Caco-2 (cell line): ENCODE measurements at regions not wholly inside any gene's neighbourhood (a gene's known extent, or its start where the extent isn't known, plus 50 kb on each side); places are given as distances from the start of the nearest gene placed in this dataset.

ENCODE experiments used
- BruUV-seq: library from RNA; stranded (reverse); fragments of 400-500 nt; replicated peaks from 2 replicates; lab custom pipeline; 2021; lab: Mats Ljungman, UMichigan
- CTCF ChIA-PET: fragments of 300-600 bp; sonication (Branson Sonifier 250); formaldehyde crosslinking; loops from one replicate; lab custom pipeline; 2022; ENCODE audit warnings: antibody characterized with exemption; lab: Charles Lee
- POLR2A ChIA-PET: fragments of 300-600 bp; sonication (Branson Sonifier 250); formaldehyde crosslinking; loops from one replicate; lab custom pipeline; 2022; ENCODE audit warnings: antibody characterized with exemption; lab: Charles Lee
- DNase-seq, 2 experiments: peaks; one replicate each; pipeline versions ENCODE4 v3.0.0 to v3.0.0-alpha.2; 2020 to 2022
- H3K27me3 ChIP-seq: replicated peaks from 2 replicates; pipeline ENCODE4 v1.6.0; 2011; ENCODE audit warnings: low read length; ENCODE audit not compliant: control insufficient read depth, insufficient read depth
- H3K36me3 ChIP-seq: 2 replicates; pipeline ENCODE4 v1.5.1; 2011; ENCODE audit warnings: low read length; ENCODE audit not compliant: control insufficient read depth, insufficient read depth
- H3K4me1 ChIP-seq: fragments of 250-450 bp; sonication (Bioruptor Pico); 2 replicates; pipeline ENCODE4 v1.5.1; 2020; ENCODE audit warnings: mild to moderate bottlenecking
- H3K4me3 ChIP-seq: 2 replicates; pipeline ENCODE4 v1.5.1; 2011; ENCODE audit warnings: low read depth, mild to moderate bottlenecking, control low read depth, low read length
- H3K9me3 ChIP-seq: fragments of 250-450 bp; sonication (Bioruptor Pico); 2 replicates; pipeline ENCODE4 v1.5.1; 2020; ENCODE audit warnings: mild to moderate bottlenecking, moderate library complexity
- H3K27ac Mint-ChIP-seq: one replicate; pipeline ENCODE4 v1.8.0; 2022; ENCODE audit warnings: mixed read lengths; ENCODE audit not compliant: unreplicated experiment
- H3K27me3 Mint-ChIP-seq: one replicate; pipeline ENCODE4 v1.8.0; 2022; ENCODE audit warnings: mixed read lengths; ENCODE audit not compliant: insufficient read depth, unreplicated experiment
- H3K36me3 Mint-ChIP-seq: one replicate; pipeline ENCODE4 v1.8.0; 2022; ENCODE audit warnings: mild to moderate bottlenecking, mixed read lengths; ENCODE audit not compliant: insufficient read depth, unreplicated experiment
- H3K4me1 Mint-ChIP-seq: one replicate; pipeline ENCODE4 v1.8.0; 2022; ENCODE audit warnings: low read depth, mixed read lengths; ENCODE audit not compliant: unreplicated experiment
- H3K4me3 Mint-ChIP-seq: one replicate; pipeline ENCODE4 v1.8.0; 2022; ENCODE audit warnings: mild to moderate bottlenecking, moderate library complexity, mixed read lengths; ENCODE audit not compliant: unreplicated experiment
- H3K9me3 Mint-ChIP-seq: one replicate; pipeline ENCODE4 v1.8.0; 2022; ENCODE audit warnings: mixed read lengths; ENCODE audit not compliant: unreplicated experiment
- intact Hi-C: fragments of 100-400 bp; cut with micrococcal nuclease; formaldehyde crosslinking; loops from one replicate; pipeline ENCODE4 v1.10.0; 2022; ENCODE audit not compliant: unreplicated experiment
- TF ChIP-seq, protein P1 (sequence below), 2 experiments: fragments of 200-600 bp in 1 of 2; IDR thresholded peaks; 1 replicate in 1 of 2; 2 replicates in 1 of 2; pipeline versions ENCODE4 v1.5.1 to v1.8.0; 2011 to 2022; ENCODE audit warnings: antibody characterized with exemption in 1 of 2, control low read depth in 1 of 2, inconsistent platforms in 1 of 2, low read depth in 1 of 2, low read length in 1 of 2, mild to moderate bottlenecking in 1 of 2, moderate library complexity in 1 of 2; ENCODE audit not compliant: insufficient read depth in 1 of 2, severe bottlenecking in 1 of 2, unreplicated experiment in 1 of 2

DNA sequence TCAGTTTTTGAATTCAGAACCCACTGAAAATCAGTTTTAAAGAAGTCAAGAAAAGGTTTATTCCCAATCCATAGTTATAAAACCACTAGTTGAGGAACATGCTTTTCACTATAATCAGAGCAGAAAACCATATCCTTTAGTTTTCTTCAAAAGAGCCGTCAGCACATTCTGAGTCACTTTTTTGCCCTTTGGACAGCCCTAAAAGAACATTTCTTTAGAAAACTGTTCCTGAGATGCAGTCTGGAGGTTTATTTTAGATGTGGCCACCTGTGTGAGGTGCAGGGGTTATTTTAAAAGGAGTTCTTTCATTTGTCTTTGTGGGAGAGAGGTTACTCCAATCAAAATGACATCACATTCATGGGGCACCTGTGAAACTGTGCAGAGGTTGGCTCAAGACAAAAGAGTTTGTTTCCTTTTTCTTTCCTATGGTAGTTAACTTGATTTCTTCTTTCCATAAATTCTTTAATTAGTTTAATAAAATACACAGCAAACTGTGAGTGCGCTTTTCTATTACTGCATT, 221.6 kb upstream of the RPS23 start:
- Mint-ChIP-seq H3K4me1 (peaks cover 4% of the 10 kb centered on the region), H3K27ac (no peak overlapping the region), H3K27me3 (peaks cover 4% of the 10 kb centered on the region), H3K4me3 (no peak overlapping the region), H3K36me3 (no peaks in the 10 kb centered on the region), H3K9me3 (peaks cover 9% of the 10 kb centered on the region)
- DNase-seq: no peak
- Histone ChIP-seq H3K4me1 (no peaks in the 10 kb centered on the region), H3K27me3 (no peaks in the 10 kb centered on the region), H3K4me3 (no peak overlapping the region), H3K36me3 (no peaks in the 10 kb centered on the region), H3K9me3 (peaks cover 6% of the 10 kb centered on the region)
- intact Hi-C loops: no loop called here
- ChIA-PET POLR2A (interaction anchor here (0.6 kb wide), 1 partner anchor 668 kb away, joined by 4 read pairs; no protein-coding TSS in a partner anchor), CTCF (no interaction called here)
- TF ChIP-seq, protein P1, sequence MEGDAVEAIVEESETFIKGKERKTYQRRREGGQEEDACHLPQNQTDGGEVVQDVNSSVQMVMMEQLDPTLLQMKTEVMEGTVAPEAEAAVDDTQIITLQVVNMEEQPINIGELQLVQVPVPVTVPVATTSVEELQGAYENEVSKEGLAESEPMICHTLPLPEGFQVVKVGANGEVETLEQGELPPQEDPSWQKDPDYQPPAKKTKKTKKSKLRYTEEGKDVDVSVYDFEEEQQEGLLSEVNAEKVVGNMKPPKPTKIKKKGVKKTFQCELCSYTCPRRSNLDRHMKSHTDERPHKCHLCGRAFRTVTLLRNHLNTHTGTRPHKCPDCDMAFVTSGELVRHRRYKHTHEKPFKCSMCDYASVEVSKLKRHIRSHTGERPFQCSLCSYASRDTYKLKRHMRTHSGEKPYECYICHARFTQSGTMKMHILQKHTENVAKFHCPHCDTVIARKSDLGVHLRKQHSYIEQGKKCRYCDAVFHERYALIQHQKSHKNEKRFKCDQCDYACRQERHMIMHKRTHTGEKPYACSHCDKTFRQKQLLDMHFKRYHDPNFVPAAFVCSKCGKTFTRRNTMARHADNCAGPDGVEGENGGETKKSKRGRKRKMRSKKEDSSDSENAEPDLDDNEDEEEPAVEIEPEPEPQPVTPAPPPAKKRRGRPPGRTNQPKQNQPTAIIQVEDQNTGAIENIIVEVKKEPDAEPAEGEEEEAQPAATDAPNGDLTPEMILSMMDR (IDR thresholded peaks at IDR 0.05; ENCODE audit: insufficient read depth in 1 of 2, low read depth in 1 of 2, low read length in 1 of 2, severe bottlenecking in 1 of 2, unreplicated experiment in 1 of 2): no peak
- no TSS peak for BruUV-seq

DNA sequence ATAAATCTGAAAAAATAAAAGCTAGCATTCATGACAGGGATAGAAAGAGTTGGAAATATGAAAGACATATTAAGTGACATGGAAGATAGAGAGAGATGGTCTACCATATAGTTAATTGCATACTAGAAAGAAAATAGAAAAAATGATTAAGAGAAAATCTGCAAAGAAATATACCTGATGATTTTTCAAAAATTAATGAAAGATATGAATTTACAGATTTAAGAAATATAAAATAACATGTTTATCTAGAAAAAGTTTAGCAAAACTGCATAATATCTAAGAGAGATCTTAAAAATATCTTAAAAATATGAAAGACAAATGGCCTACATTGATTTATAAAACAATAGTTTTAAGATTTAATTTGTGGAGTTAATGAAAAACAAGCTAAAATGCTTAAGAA, 219.1 kb upstream of the RPS23 start:
- intact Hi-C loops: no loop called here
- H3K27me3 ChIP-seq: no peaks in the 10 kb centered on the region

DNA sequence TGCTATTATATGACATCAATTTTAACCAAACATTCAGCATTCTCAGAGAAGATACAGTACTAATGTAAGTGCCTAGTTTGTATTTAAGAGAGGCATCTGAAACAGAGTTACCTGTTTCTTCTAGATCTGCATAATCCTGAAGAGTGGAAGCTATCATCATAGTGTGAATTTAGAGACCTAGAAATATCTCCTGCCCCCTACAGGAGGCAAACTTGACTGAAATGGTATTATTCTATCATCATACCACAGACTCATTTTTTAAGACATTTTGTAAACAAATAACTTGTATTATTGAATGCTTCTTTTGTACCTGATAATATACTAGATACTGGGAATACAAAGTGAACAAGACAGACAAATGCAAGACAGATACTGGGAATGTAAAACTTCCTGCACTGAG, 216.8 kb upstream of the RPS23 start:
- intact Hi-C loops: no loop called here

More for the DNA sequence above, 219.1 kb upstream of the RPS23 start:
- H3K4me1 ChIP-seq: no peaks in the 10 kb centered on the region; the same call in 1 of the 2 replicates
- Mint-ChIP-seq H3K36me3 (no peaks in the 10 kb centered on the region), H3K27me3 (peaks cover 4% of the 10 kb centered on the region), H3K27ac (no peak overlapping the region), H3K4me3 (no peak overlapping the region), H3K4me1 (peaks cover 4% of the 10 kb centered on the region), H3K9me3 (peaks cover 9% of the 10 kb centered on the region)
- no peak overlapping the region for H3K4me3 ChIP-seq
- H3K36me3 ChIP-seq: no peaks in the 10 kb centered on the region
- no peak for DNase-seq
- no TSS peak for BruUV-seq
- peaks cover 6% of the 10 kb centered on the region for H3K9me3 ChIP-seq
- ChIA-PET CTCF (no interaction called here), POLR2A (no interaction called here)
- TF ChIP-seq, protein P1 (IDR thresholded peaks at IDR 0.05; ENCODE audit: insufficient read depth in 1 of 2, low read depth in 1 of 2, low read length in 1 of 2, severe bottlenecking in 1 of 2, unreplicated experiment in 1 of 2): no peak

More for the DNA sequence above, 216.8 kb upstream of the RPS23 start:
- no peaks in the 10 kb centered on the region for H3K27me3 ChIP-seq
- no peak for DNase-seq
- H3K4me1 Mint-ChIP-seq: no peaks in the 10 kb centered on the region
- H3K4me3 ChIP-seq: no peak overlapping the region
- H3K4me1 ChIP-seq: no peaks in the 10 kb centered on the region; the same call in 1 of the 2 replicates
- no peaks in the 10 kb centered on the region for H3K27me3 Mint-ChIP-seq
- ChIA-PET CTCF (no interaction called here), POLR2A (no interaction called here)
- peaks cover 6% of the 10 kb centered on the region for H3K9me3 ChIP-seq
- no peak overlapping the region for H3K27ac Mint-ChIP-seq
- H3K4me3 Mint-ChIP-seq: no peak overlapping the region
- H3K36me3 Mint-ChIP-seq: no peaks in the 10 kb centered on the region
- H3K9me3 Mint-ChIP-seq: peaks cover 9% of the 10 kb centered on the region
- H3K36me3 ChIP-seq: no peaks in the 10 kb centered on the region
- TF ChIP-seq, protein P1 (IDR thresholded peaks at IDR 0.05; ENCODE audit: insufficient read depth in 1 of 2, low read depth in 1 of 2, low read length in 1 of 2, severe bottlenecking in 1 of 2, unreplicated experiment in 1 of 2): peak in 1 of 2 experiments; percentile 17
- BruUV-seq: no TSS peak
